Left forelimb (tissue), 1 donor: ENCODE measurements at regions not wholly inside any gene's neighbourhood (a gene's known extent, or its start where the extent isn't known, plus 50 kb on each side); places are given as distances from the start of the nearest gene placed in this dataset.

Experiments
- DNase-seq: peaks from one replicate; pipeline ENCODE4 v3.0.0-alpha.2; 2018; ENCODE audit warnings: low spot score

GRCh38 chr1:73644198-73644597 lies 553.8 kb downstream of the LRRIQ3 start:
- DNase-seq = no peak

- DNase-seq = no peak
These were observed 558.5 kb downstream of the LRRIQ3 start for GRCh38 chr1:73639494-73639893.

GRCh38 chr1:73637264-73637663 lies 560.7 kb downstream of the LRRIQ3 start:
- no peak for DNase-seq

GRCh38 chr1:73635021-73635420 lies 563.0 kb downstream of the LRRIQ3 start:
- no peak for DNase-seq

DNA sequence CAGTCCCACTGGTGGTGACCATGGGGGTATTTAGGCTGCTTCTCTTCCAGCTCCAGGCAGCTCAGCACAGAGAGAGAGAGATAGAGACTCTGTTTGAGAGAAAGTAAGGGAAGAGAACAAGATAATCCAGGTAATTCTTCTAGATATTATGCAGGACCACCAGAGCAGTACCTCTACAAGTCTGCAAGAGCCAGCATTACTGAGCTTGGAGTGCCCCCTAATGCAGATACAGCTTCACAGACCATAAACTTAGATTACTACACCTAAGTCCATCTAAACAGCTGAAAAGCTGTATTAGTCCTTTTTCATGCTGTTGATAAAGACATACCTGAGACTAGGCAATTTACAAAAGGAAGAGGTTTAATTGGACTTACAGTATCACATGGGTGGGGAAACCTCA lies 570.3 kb downstream of the LRRIQ3 start:
- DNase-seq = no peak

DNA sequence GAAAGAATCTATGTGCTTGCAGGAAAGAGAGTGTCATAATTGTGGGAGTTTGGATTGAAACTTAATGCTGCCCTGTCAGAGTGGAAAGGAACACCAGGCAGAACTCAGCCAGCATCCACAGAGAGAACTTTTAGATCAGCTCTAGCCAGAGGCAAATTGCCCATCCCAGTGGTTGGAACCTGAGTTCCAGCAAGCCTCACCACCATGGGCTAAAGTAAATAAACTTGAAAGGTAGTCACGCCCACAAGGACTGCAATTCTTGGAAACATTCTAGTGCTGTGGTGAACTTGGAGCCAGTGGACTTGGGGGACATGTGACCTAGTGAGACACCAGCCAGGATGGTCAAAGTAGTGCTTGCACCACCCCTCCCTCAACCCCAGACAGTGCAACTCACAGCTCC lies 571.6 kb downstream of the LRRIQ3 start:
- no peak for DNase-seq

GRCh38 chr1:73623946-73624345 lies 574.0 kb downstream of the LRRIQ3 start:
- DNase-seq = no peak

DNA sequence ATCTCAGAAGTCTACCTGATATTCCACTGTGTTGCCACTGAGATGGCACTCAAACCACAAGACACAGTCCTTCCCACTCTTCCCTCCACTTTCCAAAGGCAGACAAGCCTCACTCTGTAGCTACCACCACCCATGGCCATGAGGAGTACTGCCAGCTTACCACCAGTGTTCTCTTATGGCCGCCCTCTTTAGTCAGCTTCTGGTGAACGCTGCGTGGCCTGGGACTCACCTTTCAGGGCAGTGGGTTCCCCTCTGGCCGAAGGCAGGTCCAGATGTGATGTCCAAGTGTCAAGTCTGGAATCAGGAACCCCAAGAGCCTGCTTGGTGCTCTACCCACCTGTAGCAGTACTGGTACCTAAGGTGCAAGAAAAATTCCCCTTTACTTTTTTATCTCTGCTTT lies 580.8 kb downstream of the LRRIQ3 start:
- no peak for DNase-seq

- no peak for DNase-seq
These were observed 586.3 kb downstream of the LRRIQ3 start for GRCh38 chr1:73611681-73612080.

GRCh38 chr1:73604739-73605138 lies 593.2 kb downstream of the LRRIQ3 start:
- no peak for DNase-seq

DNA sequence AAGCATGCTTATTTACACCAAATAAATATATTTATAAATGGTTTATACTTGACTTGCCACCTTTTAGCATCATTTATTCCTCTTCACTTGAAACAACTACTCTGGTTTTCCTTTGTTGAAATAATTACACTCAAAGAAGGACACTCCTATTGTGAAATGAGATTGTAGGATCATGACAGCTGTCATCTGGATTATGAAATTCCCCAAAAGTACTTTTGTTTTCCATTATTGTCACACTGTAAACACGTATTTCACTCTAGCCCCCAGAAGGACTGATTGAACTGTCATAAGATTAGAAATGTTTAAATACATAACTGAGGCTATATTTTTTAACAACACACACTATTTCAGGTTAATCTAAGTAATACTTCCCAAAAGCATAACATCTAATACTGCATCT lies 593.8 kb downstream of the LRRIQ3 start:
- no peak for DNase-seq

DNA sequence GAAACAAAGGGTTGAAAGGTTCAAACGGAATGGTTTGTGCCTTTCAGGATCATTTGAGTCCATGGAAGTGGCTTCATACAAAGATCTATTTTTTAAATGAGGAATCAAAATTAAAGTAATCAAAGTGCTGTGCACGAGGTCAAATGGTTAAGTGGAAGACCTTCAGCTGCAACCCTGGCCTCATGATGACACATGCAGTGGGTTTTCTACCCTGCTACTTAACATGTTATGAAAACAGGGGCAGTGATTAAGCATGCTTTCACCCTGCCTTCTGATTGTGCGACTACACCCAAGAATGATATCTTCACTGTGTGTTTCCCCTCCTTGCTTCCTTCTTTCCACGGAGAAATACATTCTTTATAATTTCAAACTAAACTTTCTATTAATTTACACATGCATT lies 604.2 kb downstream of the LRRIQ3 start:
- no peak for DNase-seq

- DNase-seq = no peak
These were observed 604.6 kb downstream of the LRRIQ3 start for GRCh38 chr1:73593364-73593763.

GRCh38 chr1:73587080-73587479 lies 610.9 kb downstream of the LRRIQ3 start:
- DNase-seq = no peak

DNA sequence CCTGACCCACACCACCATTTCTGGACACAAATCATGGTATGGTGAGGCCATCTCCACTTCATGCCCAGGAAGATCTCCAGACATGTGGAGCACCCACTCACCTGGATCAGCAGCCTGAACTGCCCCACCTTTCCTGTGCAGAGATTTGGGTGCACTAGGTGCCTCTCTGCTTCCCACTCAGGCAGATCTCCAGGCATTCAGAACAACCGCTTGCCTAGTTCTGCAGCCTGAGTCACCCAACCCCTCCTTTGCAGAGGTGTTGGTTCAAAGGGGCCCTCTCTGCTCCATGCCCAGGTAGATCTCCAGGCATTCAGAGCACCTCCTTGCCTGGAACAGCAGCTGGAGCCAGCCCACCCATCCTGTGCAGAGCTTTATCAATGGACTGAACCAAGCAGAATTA lies 620.8 kb downstream of the LRRIQ3 start:
- no peak for DNase-seq

GRCh38 chr1:73576083-73576482 lies 621.9 kb downstream of the LRRIQ3 start:
- DNase-seq = no peak

DNA sequence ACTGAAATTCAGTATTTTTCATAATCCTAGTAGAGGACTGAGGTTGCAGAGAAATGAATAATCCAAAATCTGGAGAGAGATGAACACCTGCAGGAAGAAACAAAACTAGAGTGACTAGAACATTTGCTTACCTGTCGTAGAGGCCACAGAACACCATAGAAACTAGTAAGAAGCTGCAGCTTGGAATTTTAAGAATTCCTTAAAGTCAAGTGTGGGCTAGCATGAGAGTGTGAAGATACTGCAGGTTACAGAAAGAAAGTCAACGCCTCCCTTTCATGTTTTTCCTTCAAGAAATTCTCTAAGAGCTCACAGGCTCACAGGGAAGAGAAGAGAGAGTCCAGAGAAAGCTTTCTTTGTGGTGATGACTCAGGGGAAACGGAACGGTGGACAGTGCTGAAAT lies 633.7 kb downstream of the LRRIQ3 start:
- DNase-seq = no peak

DNA sequence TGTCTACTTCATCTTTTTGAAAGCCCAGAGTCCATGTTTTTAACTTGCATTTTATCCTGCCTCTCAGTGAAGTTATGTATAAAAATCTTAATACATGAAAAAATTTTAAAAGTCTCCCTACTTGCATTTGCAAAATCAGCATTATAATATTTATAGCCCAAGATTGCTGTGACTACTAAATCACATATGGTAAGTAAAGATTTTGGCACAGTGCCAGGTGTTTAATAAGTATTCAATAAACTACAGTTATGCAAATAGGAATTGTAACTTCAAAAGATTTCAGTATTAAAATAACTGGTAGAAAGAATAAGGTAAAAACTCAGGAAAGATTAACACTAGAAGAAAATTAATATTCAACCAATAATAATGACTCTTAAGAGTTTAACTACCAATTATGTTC lies 641.7 kb downstream of the LRRIQ3 start:
- no peak for DNase-seq

- DNase-seq = no peak
These were observed 660.6 kb downstream of the LRRIQ3 start for GRCh38 chr1:73537400-73537799.

DNA sequence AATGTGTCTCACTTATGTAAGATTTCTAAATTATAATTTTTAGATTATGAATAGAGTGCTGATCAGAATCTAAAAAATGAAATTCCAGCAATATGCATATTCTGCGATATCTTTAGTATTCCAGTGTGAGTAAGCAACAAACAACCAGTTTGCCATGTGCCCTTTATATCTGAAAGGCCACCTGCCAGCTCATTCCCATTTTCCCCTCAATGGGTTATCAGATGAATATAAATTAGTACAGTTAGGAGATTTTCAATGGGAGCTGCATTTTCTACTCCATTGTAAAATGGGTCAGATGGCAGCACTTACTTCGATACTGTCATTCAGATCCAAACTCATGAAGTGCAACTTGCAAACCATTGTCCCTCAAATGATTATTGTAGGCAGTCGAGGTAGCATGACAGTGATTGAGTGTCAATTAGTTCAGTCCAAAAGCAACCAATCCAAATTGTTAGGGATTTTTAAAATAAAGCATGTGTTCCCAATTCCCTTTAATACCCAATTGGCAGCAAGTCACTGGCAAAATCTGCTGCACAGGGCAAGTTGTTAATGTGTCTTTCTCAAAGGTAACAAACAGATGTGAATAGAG lies 680.3 kb downstream of the LRRIQ3 start:
- DNase-seq = no peak

GRCh38 chr1:73516451-73516850 lies 681.5 kb downstream of the LRRIQ3 start:
- DNase-seq = no peak

GRCh38 chr1:73511038-73511437 lies 686.9 kb downstream of the LRRIQ3 start:
- no peak for DNase-seq

DNA sequence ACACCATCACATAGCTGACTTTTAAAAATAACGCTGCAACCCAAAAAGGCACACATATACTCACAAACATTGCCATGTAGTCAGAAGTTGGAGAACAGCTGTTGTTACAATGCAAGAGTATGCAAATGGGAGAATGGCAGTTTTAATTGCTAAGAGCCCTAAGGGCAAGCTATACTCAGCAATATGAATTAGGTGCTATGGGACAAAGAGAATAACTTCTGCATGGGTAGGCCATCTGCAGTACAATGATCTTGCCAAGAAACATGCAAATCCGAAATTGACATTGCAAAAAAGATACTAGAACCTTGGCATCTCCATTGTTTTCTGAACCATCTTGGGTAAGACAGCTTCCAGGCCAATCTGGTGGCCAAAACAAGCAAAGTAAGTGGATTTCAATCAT lies 697.8 kb downstream of the LRRIQ3 start:
- DNase-seq = no peak

DNA sequence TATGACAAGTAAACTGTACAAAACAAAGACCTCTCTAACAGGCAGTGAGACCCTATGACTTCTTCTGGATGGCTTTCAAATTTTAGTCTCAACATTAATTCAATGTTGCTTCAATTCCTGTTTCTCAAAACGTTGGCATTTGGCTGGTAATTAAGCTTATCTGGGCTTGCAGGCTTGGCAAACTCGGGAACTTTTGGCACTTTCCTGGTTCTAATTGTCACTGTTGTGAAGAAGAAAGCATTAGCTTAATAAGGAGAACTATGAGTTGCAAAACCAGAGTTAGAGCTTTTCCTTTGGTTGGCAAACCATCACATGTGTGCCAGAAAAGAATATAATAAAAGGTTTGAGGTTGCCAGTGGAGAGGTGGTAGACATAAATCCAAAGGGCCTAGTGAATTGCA lies 698.3 kb downstream of the LRRIQ3 start:
- DNase-seq = no peak

DNA sequence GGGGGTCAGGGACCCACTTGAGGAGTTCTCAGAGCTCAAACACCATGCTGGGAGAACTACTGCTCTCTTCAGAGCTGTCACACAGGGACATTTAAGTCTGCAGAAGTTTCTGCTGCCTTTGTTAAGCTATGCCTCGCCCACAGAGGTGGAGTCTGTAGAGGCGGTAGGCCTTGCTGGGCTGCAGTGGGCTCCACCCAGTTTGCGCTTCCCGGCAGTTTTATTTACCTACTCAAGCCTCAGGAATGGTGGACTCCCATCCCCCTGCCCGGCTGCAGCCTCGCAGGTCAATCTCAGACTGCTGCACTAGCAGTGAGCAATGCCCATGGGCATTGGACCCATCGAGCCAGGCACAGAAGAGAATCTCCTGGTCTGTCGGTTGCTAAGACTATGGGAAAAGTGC lies 706.4 kb downstream of the LRRIQ3 start:
- no peak for DNase-seq
